GM12874 (cell line): ENCODE measurements at regions not wholly inside any gene's neighbourhood (a gene's known extent, or its start where the extent isn't known, plus 50 kb on each side); places are given as distances from the start of the nearest gene placed in this dataset.

Source experiments
- CTCF ChIP-seq: IDR thresholded peaks from 2 replicates; pipeline ENCODE4 v1.5.1; 2011; ENCODE audit warnings: low read depth, mild to moderate bottlenecking, control low read depth, low read length, moderate library complexity; ENCODE audit not compliant: insufficient read depth

- no peak for TF ChIP-seq CTCF
Measured at GRCh38 chrX:109843963-109844751, 111.1 kb upstream of the ACSL4 start.

GRCh38 chrX:109844986-109845385 is 111.9 kb upstream of the ACSL4 start:
- no peak for TF ChIP-seq CTCF

- no peak for TF ChIP-seq CTCF
Measured at GRCh38 chrX:109845996-109846395, 112.9 kb upstream of the ACSL4 start.

- no peak for TF ChIP-seq CTCF
Measured at GRCh38 chrX:109847257-109848187, 114.5 kb upstream of the ACSL4 start.

GRCh38 chrX:109848461-109849050 is 115.5 kb upstream of the ACSL4 start:
- no peak for TF ChIP-seq CTCF

GRCh38 chrX:109854096-109854495 is 121.0 kb upstream of the ACSL4 start:
- no peak for TF ChIP-seq CTCF

- TF ChIP-seq CTCF = no peak
Measured at GRCh38 chrX:109855501-109855900, 122.4 kb upstream of the ACSL4 start.
